ENCODE measurements at regions not wholly inside any gene's neighbourhood (a gene's known extent, or its start where the extent isn't known, plus 50 kb on each side); places are given as distances from the start of the nearest gene placed in this dataset.
"Not testable (repeated sequence)": the region's sequence is repeated elsewhere in the genome, so short reads cannot be mapped to it uniquely, and the experiment has no call there.

- no peak for DNase-seq (ENCODE audit: low read depth in 4 of 4, low spot score in 3 of 4)
These were observed 152.3 kb downstream of the DIO2 start for GRCh38 chr14:80059041-80059440.

- no peak for DNase-seq (ENCODE audit: low read depth in 4 of 4, low spot score in 3 of 4)
These were observed 154.9 kb downstream of the DIO2 start for GRCh38 chr14:80056497-80056801.

GRCh38 chr14:80055667-80056496, 155.4 kb downstream of the DIO2 start:
- peak; percentile 30 to 48 (median 36) for DNase-seq (ENCODE audit: low read depth in 4 of 4, low spot score in 3 of 4)

GRCh38 chr14:80055226-80055625, 156.1 kb downstream of the DIO2 start:
- no peak for DNase-seq (ENCODE audit: low read depth in 4 of 4, low spot score in 3 of 4)

- DNase-seq (ENCODE audit: low read depth in 4 of 4, low spot score in 3 of 4) = no peak
These were observed 157.3 kb downstream of the DIO2 start for GRCh38 chr14:80054020-80054419.

GRCh38 chr14:80049055-80049454, 162.2 kb downstream of the DIO2 start:
- no peak for DNase-seq (ENCODE audit: low read depth in 4 of 4, low spot score in 3 of 4)

GRCh38 chr14:80047761-80048160, 163.5 kb downstream of the DIO2 start:
- DNase-seq (ENCODE audit: low read depth in 4 of 4, low spot score in 3 of 4) = no peak

- DNase-seq (ENCODE audit: low read depth in 4 of 4, low spot score in 3 of 4) = no peak
These were observed 174.0 kb downstream of the DIO2 start for GRCh38 chr14:80037349-80037748.

- no peak for DNase-seq (ENCODE audit: low read depth in 4 of 4, low spot score in 3 of 4)
These were observed 186.9 kb downstream of the DIO2 start for GRCh38 chr14:80024417-80024816.

- DNase-seq (ENCODE audit: low read depth in 4 of 4, low spot score in 3 of 4) = not testable (repeated sequence)
These were observed 192.8 kb downstream of the DIO2 start for GRCh38 chr14:80018476-80018875.

GRCh38 chr14:80017795-80018194, 193.5 kb downstream of the DIO2 start:
- no peak for DNase-seq (ENCODE audit: low read depth in 4 of 4, low spot score in 3 of 4)

GRCh38 chr14:80010245-80010644, 201.1 kb downstream of the DIO2 start:
- DNase-seq (ENCODE audit: low read depth in 4 of 4, low spot score in 3 of 4) = not testable (repeated sequence)

- no peak for DNase-seq (ENCODE audit: low read depth in 4 of 4, low spot score in 3 of 4)
These were observed 205.7 kb downstream of the DIO2 start for GRCh38 chr14:80005561-80005960.

- DNase-seq (ENCODE audit: low read depth in 4 of 4, low spot score in 3 of 4) = no peak
These were observed 206.4 kb downstream of the DIO2 start for GRCh38 chr14:80004871-80005270.

- no peak for DNase-seq (ENCODE audit: low read depth in 4 of 4, low spot score in 3 of 4)
These were observed 208.2 kb downstream of the DIO2 start for GRCh38 chr14:80003138-80003537.

GRCh38 chr14:79997509-79998208, 213.6 kb downstream of the DIO2 start:
- no peak for DNase-seq (ENCODE audit: low read depth in 4 of 4, low spot score in 3 of 4)

- DNase-seq (ENCODE audit: low read depth in 4 of 4, low spot score in 3 of 4) = no peak
These were observed 218.7 kb downstream of the DIO2 start for GRCh38 chr14:79992407-79993198.

GRCh38 chr14:79991866-79992265, 219.4 kb downstream of the DIO2 start:
- DNase-seq (ENCODE audit: low read depth in 4 of 4, low spot score in 3 of 4) = no peak

GRCh38 chr14:79989990-79990389, 221.3 kb downstream of the DIO2 start:
- DNase-seq (ENCODE audit: low read depth in 4 of 4, low spot score in 3 of 4) = no peak

- no peak for DNase-seq (ENCODE audit: low read depth in 4 of 4, low spot score in 3 of 4)
These were observed 225.1 kb downstream of the DIO2 start for GRCh38 chr14:79986251-79986650.

GRCh38 chr14:79972230-79972629, 239.1 kb downstream of the DIO2 start:
- DNase-seq (ENCODE audit: low read depth in 4 of 4, low spot score in 3 of 4) = no peak
